ENCODE measurements at regions not wholly inside any gene's neighbourhood (a gene's known extent, or its start where the extent isn't known, plus 50 kb on each side); places are given as distances from the start of the nearest gene placed in this dataset.

DNA sequence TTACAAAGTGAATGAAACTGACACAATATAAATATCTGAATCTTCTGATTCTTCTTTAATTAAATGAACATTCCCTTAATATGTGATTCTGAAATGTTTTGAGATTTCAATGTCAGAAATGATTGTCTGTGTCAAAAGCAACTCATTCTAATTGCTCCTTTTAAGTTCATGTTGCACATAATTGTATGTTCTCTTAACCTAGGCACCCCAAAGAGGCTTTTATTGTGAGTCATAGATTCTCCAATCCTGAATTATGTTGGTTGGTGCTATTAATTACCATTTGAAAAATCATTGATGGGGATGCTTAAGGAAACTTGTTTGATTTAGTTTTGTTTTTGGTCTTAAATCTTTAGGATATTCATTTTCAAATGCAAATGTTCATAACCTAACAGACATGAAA lies 829.7 kb upstream of the CITED2 start:
- TF ChIP-seq POLR2AphosphoS5 (IDR thresholded peaks at IDR 0.05) = no peak
- TF ChIP-seq POLR2A (IDR thresholded peaks at IDR 0.05) = no peak
- TF ChIP-seq, protein P1, sequence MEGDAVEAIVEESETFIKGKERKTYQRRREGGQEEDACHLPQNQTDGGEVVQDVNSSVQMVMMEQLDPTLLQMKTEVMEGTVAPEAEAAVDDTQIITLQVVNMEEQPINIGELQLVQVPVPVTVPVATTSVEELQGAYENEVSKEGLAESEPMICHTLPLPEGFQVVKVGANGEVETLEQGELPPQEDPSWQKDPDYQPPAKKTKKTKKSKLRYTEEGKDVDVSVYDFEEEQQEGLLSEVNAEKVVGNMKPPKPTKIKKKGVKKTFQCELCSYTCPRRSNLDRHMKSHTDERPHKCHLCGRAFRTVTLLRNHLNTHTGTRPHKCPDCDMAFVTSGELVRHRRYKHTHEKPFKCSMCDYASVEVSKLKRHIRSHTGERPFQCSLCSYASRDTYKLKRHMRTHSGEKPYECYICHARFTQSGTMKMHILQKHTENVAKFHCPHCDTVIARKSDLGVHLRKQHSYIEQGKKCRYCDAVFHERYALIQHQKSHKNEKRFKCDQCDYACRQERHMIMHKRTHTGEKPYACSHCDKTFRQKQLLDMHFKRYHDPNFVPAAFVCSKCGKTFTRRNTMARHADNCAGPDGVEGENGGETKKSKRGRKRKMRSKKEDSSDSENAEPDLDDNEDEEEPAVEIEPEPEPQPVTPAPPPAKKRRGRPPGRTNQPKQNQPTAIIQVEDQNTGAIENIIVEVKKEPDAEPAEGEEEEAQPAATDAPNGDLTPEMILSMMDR (IDR thresholded peaks at IDR 0.05) = no peak
